ENCODE measurements at regions not wholly inside any gene's neighbourhood (a gene's known extent, or its start where the extent isn't known, plus 50 kb on each side); places are given as distances from the start of the nearest gene placed in this dataset.
"Not testable (repeated sequence)": the region's sequence is repeated elsewhere in the genome, so short reads cannot be mapped to it uniquely, and the experiment has no call there.

DNA sequence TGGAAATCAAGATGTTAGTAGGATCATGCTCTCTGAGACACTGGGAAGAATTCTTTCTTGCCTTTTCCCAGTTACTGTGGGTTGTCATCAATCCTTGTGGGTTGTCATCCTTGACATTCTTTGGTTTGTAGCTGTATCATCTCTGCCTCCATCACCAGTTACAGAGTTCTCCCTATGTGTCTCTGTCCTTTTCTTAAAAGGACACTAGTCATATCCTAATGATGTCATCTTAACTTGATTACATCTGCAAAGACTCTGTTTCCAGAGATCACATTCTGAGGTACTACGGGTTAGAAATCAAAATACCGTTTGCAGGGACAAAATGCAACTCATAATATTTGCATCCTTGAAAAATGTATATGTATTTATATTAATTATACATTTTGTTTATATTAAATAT lies 500.4 kb downstream of the ZBBX start:
- no peak overlapping the region for H3K4me3 ChIP-seq (ENCODE audit: low read length)
- TF ChIP-seq, protein P1, sequence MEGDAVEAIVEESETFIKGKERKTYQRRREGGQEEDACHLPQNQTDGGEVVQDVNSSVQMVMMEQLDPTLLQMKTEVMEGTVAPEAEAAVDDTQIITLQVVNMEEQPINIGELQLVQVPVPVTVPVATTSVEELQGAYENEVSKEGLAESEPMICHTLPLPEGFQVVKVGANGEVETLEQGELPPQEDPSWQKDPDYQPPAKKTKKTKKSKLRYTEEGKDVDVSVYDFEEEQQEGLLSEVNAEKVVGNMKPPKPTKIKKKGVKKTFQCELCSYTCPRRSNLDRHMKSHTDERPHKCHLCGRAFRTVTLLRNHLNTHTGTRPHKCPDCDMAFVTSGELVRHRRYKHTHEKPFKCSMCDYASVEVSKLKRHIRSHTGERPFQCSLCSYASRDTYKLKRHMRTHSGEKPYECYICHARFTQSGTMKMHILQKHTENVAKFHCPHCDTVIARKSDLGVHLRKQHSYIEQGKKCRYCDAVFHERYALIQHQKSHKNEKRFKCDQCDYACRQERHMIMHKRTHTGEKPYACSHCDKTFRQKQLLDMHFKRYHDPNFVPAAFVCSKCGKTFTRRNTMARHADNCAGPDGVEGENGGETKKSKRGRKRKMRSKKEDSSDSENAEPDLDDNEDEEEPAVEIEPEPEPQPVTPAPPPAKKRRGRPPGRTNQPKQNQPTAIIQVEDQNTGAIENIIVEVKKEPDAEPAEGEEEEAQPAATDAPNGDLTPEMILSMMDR (conservative IDR thresholded peaks at IDR 0.05; ENCODE audit: low read depth, low read length): no peak
- DNase-seq (ENCODE audit: low read depth): no peak

DNA sequence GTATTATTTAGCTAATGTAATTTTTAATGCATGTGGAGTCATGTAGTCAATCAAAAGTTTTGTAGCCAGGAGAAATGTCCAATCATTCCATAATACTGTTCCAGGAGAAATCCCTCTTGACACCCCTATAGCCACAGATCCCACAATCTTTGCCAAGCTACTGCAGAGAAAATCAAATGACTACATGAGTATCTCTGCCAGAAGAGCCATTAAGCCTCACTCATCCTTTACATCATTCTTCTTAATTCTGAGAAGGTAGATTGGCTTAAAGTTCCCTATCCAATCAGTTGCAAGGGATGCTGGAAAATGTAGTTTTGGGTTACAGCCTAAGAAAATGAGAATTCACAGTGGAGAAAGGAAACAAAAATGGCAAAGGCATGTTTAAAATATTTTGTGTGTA lies 502.1 kb downstream of the ZBBX start:
- TF ChIP-seq, protein P1 (conservative IDR thresholded peaks at IDR 0.05; ENCODE audit: low read depth, low read length): no peak

DNA sequence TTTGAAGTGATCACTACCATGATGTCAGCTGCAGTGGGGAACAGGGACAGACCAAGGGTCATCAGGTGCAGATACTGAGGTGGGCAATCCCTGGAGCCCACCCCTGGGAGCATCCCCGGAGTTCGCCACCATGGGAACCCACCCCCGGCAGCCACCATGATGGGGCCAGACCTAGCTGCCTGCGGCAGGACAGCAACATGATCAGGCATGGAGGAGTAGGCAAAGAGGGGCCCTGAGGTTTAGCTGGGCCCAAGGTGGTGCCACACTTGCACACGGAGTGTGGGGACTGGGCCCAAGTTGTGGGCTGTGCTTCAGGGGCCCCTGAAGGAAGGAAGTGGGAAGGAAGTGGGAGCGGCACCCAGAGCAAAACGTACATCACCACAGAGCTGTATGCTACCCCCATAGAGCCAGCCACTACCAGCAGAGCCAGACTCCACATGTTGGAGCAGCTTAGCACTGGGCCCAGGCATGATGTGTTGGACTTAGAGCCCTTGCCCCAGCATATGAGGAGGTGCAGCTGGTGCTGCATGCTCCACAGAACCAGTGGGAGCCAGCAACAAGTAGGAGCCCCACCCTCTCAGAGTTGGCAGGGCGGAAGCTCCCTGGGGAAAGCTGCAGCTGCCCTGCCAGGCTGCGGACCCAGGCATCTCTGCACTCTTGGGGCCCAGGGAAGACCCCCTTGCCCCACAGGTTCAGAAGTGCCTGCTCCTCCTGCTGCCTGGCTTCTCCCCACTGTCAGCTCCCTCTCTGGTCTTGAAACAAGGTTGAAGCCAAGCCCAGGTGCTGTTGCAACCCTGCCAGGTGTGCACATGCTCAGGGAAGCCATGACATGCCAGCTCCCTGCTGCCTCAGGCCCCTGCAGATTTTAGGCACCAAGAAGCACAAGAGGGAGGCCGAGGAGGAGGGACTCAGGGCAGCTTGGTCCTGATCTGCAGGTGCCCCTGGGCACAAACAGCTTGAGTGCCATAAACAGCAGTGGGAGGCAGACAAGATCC lies 515.3 kb downstream of the ZBBX start:
- TF ChIP-seq, protein P1 (conservative IDR thresholded peaks at IDR 0.05; ENCODE audit: low read depth, low read length): no peak
- H3K4me3 ChIP-seq (ENCODE audit: low read length): no peak overlapping the region

More for the DNA sequence above, 502.1 kb downstream of the ZBBX start:
- H3K4me3 ChIP-seq (ENCODE audit: low read length): no peak overlapping the region
- DNase-seq (ENCODE audit: low read depth): no peak

DNA sequence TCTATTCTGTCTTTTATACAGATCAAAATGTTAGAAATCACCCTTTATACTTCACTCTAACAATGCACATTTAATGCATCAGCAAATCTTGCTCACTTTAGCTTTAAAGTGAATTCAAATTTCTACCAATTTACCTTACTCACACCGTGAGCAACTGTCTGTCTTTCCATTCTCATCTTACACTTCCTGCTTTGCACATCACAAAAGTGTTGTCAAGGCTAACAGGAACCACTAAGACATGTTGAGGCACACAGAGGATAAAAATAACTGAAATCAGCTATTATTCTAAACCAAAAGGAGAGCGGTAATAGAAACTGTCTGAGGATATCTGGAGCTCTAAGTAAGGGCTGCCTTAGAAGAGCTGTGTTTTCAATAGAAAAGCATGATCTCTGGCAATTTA lies 519.9 kb downstream of the ZBBX start:
- no peak overlapping the region for H3K4me3 ChIP-seq (ENCODE audit: low read length)
- no peak for DNase-seq (ENCODE audit: low read depth)
- TF ChIP-seq, protein P1 (conservative IDR thresholded peaks at IDR 0.05; ENCODE audit: low read depth, low read length): no peak

More for the DNA sequence above, 515.3 kb downstream of the ZBBX start:
- DNase-seq (ENCODE audit: low read depth): no peak

DNA sequence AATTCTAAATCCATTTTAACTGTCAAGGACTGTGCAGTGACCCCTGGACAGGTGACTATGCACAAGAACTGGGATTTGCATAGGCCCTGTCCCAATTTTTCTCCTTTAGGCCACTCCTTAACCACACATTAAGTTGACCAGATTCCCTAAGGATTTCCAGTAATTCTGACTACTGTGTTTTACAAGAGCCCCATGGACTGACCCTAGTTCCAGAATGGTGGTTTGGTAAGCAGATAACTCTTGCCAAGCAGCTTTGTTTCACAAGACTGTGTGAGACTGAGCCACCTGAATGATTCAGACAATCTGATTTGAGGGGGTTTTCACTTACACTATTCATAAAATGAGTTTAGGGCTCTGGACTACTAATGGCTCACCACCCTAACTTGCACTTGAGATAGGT lies 535.8 kb downstream of the ZBBX start:
- TF ChIP-seq, protein P1 (conservative IDR thresholded peaks at IDR 0.05; ENCODE audit: low read depth, low read length): no peak
- no peak overlapping the region for H3K4me3 ChIP-seq (ENCODE audit: low read length)
- no peak for DNase-seq (ENCODE audit: low read depth)

DNA sequence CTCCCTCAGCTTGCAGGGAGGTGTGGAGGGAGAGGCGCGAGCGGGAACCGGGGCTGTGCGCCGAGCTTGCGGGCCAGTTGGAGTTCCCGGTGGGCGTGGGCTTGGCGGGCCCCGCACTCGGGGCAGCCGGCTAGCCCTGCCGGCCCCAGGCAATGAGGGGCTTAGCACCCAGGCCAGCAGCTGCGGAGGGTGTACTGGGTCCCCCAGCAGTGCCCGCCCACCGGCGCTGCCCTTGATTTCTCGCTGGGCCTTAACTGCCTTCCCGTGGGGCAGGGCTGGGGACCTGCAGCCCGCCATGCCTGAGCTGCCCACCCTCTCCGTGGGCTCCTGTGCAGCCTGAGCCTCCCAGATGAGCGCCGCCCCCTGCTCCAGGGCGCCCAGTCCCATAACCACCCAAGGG lies 537.3 kb downstream of the ZBBX start:
- not testable (repeated sequence) for DNase-seq (ENCODE audit: low read depth); H3K4me3 ChIP-seq (ENCODE audit: low read length)

DNA sequence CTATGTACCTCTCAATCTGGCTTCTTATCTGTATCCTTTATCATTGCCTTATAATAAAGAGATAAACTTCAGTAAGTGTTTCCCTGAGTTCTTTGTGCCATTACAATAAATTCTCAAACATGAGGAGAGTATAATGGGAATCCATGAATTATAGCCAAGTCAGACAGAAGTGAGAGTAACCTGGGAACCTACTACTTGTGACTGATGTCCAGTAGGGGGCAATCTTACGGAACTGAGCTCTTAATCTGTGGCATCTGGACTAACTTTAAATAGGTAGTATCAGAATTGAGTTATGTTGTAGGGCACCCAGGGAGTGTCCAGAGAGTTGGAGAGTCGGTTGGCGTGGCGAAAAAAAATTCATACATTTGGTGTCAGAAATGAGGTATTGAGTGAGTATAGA lies 542.6 kb downstream of the ZBBX start:
- TF ChIP-seq, protein P1 (conservative IDR thresholded peaks at IDR 0.05; ENCODE audit: low read depth, low read length): peak; percentile 54
- H3K4me3 ChIP-seq (ENCODE audit: low read length): no peak overlapping the region
- no peak for DNase-seq (ENCODE audit: low read depth)
